ENCODE measurements at regions not wholly inside any gene's neighbourhood (a gene's known extent, or its start where the extent isn't known, plus 50 kb on each side); places are given as distances from the start of the nearest gene placed in this dataset.

DNA sequence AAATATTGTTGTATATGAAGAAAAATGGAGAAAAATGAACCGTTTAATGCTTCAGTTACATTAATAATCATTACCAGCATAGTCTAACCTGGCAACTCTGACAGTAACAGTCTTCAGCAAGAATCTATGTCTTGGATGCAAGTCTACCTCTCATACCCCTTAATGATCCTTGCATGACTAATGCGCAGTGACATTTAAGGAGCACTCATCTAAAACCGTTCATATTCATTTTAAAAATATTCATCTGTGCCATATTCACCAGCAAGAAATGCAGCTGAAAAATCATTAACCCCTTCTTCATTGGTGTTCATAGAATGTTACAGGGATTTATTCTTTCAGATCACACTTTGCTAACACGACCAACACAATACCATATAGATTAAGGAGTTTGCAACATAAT, 227.2 kb upstream of the ASCC3 start:
- TF ChIP-seq CTCF (IDR thresholded peaks at IDR 0.05) (no peak), POLR2A (IDR thresholded peaks at IDR 0.05) (no peak)

Measured in heart left ventricle (tissue), 13 donors.